HL-60/S4 (cell line): ENCODE measurements at regions not wholly inside any gene's neighbourhood (a gene's known extent, or its start where the extent isn't known, plus 50 kb on each side); places are given as distances from the start of the nearest gene placed in this dataset.

Source experiments
- in situ Hi-C: fragments of 300-500 bp; cut with MboI; formaldehyde crosslinking; loops from 2 replicates; pipeline ENCODE4 v1.14.3; 2022; ENCODE audit warnings: low sequenced_read_pairs

- in situ Hi-C loops, result no loop called here
Observed at GRCh38 chr20:10986586-10986985, 312.8 kb upstream of the JAG1 start.

GRCh38 chr20:10987651-10988383 is 314.0 kb upstream of the JAG1 start:
- in situ Hi-C loops, result no loop called here

GRCh38 chr20:10990625-10991382 is 317.0 kb upstream of the JAG1 start:
- in situ Hi-C loops, result no loop called here

DNA sequence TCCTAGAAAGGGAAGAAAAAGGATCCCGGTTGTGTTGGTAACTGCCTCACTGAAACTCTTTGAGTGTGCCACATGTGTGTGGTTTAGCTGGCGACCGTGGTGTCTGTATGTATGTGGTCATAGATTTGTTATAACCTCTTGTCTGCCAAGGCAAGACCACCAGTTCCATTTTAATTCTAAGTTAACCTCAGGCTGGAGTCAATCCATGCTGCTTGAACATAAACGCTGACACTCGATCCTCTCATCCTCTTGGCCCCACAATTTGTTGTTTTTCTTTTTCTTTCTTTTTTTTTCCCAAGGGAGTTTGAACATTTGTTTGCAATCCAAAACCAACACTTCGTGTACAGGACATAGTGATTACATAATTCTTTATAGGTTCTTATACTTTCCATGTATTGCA is 318.9 kb upstream of the JAG1 start:
- in situ Hi-C loops, result no loop called here

DNA sequence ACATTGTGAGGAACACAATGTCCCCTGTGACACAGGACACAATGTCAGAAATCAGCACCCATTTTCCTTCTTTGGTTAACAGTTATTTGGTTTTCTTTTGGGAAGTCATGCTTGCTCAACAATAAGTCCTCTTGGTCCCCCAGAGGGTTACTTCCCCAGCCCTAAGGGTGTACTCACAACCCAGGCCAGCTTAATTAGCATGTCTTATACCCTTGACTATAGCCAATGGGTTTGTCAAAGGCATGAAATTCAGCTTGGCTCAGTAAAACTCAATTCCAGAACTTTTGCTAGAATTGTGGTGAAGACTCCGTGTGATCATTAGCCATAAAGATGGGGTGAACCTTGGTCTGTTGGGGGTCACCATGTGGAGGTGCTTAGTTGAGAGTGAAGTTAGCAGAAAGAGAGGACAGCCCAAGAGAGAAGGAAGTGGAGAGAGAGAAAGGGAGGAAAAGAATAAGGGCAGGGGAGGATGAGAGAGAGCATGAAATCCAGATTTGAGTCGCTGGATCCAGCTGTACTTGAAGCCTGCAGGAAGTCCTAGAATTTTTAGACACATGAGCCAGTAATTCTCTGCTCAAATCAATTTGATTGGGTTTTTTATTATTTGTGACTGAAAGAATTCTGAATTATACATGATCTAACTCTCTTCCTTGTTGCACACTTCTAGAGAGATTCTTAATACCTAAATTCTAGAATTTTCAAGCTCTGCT is 321.3 kb upstream of the JAG1 start:
- in situ Hi-C loops, result no loop called here

DNA sequence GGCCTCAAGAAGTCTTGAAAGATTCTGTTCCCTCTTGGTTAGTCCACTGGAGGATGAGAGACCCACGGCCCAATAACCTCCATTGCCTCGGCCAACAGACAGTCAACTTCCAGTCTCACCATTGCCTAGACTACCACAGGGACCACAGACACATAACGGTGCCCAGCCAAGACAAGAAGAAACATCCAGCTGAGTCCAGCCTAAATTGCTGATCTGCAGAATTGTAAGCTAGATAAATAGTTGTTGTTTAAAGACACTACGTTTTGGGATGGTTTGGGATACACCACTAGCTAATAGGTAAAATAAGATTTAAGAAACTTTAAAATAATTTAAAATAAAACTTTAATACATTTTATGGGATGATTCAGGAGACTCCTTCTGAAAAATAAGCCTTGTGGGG is 324.7 kb upstream of the JAG1 start:
- in situ Hi-C loops, result no loop called here

DNA sequence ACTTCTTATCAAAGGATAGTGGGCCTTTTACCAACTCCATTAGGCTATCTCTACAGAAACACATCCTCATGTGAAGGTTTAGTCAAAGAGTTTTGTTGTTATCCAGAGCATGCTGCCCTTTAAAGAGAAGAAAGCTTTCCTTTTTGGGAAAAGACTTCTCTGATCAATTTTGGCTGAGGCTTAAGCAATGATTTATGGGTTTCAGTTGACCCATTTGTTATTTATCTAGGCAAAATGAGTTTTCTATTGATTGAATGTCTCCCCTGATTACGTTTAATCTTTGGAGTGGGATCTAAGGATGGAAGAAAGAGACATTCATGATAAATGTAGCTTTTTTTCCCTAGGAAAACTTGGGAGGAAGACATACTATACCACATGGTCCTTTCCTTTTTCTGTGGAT is 326.6 kb upstream of the JAG1 start:
- in situ Hi-C loops, result no loop called here

DNA sequence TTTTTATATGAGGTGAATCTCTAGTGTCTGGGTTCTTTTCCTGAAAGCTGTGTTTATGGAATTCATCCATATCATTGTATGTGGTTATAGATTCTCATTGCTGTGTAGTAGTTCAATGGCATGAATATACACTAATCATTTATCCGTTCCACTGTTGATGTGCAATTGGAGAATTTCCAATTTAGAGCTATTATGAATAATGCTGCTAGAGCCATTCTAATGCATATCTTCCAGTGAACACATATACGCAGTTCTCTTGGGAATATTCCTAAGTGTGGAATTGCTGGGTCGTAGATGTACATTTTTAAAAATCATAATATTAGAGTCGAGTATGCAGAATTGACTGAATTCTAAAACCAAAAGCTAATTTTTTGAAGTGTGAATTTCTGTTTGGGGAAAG is 327.5 kb upstream of the JAG1 start:
- in situ Hi-C loops, result no loop called here

DNA sequence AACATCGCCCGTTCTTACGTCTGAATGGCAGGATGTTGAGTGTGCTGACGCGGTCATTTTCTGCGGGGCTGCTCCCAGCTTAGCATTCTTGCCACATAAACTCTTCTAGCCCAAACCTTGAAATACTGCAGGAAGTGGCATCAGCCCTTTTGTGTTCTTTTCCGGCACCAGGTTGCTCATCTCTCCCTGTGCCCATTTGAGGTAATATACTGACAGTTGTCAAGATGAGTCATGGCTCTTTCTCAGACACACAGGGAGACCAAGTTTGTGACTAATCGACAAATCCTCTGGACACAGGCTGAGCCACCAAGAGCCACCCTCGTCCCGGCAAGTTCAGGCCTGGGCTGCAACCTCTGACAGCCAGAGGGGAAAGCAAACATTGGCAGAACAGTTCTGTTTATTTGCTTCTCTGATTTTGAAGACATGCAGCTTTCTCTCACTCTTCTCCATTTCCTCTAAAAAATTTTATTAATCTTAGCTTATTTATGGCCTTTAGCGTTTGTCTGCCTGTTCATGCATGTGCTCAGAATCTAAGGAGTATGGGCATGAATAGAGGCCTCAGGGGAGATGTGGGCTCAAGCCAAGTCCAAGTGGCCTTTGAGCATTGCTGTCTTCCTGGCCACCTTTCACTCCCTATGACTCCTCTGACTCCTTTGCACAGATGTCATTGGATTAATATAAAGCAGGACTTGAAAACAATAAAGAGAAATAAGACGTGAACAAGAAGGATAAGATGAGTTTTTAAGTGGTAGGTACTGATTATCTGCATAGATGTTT is 328.2 kb upstream of the JAG1 start:
- in situ Hi-C loops, result no loop called here

GRCh38 chr20:11003341-11003740 is 329.5 kb upstream of the JAG1 start:
- in situ Hi-C loops, result no loop called here

GRCh38 chr20:11008444-11009033 is 334.7 kb upstream of the JAG1 start:
- in situ Hi-C loops, result no loop called here

- in situ Hi-C loops, result no loop called here
Observed at GRCh38 chr20:11011653-11012052, 337.9 kb upstream of the JAG1 start.

GRCh38 chr20:11012975-11013374 is 339.2 kb upstream of the JAG1 start:
- in situ Hi-C loops, result no loop called here

- in situ Hi-C loops, result no loop called here
Observed at GRCh38 chr20:11013801-11014200, 340.0 kb upstream of the JAG1 start.

GRCh38 chr20:11015440-11015839 is 341.6 kb upstream of the JAG1 start:
- in situ Hi-C loops, result no loop called here

- in situ Hi-C loops, result no loop called here
Observed at GRCh38 chr20:11017446-11017845, 343.6 kb upstream of the JAG1 start.

DNA sequence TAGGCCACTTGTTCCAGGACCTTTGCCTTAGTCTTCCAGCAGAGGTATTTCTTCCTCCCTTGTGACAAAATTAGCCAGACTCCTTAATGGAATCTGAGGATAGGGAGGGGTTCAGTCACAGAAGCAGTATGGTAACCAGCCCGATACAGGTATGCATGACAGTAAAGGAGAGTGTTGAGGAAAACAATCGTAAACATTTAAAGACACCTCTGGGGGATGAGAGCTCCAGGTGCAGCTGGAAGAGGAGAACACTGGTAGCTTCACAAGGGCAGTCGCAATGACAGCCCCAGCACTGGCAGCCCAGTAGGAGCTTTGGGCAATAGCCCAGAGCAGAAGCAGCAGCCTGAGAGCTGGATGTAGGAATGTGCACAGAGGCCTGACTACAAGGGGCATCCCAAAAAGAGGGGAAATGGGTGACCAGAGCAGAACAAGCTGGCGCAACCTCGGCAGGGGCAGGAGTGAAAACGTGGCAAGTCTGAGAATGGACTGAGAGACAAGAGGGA is 344.9 kb upstream of the JAG1 start:
- in situ Hi-C loops, result no loop called here

DNA sequence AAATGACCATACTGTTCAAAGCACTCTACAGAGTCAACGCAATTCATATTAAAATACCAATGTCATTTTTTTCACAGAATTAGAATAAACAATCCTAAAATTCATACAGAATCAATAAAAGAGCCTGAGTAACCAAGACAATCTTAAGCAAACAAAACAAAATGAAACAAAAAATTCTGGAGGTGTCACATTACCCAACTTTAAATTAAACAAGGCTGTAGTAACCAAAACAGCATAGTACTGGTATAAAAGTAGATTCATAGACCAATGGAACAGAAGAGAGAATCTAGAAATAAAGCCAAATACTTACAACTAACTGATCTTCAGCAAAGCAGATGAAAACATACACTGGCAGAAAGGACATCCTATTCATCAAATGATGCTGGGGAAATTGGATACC is 346.9 kb upstream of the JAG1 start:
- in situ Hi-C loops, result no loop called here

GRCh38 chr20:11027224-11027623 is 353.4 kb upstream of the JAG1 start:
- in situ Hi-C loops, result no loop called here

GRCh38 chr20:11030351-11030750 is 356.6 kb upstream of the JAG1 start:
- in situ Hi-C loops, result no loop called here

DNA sequence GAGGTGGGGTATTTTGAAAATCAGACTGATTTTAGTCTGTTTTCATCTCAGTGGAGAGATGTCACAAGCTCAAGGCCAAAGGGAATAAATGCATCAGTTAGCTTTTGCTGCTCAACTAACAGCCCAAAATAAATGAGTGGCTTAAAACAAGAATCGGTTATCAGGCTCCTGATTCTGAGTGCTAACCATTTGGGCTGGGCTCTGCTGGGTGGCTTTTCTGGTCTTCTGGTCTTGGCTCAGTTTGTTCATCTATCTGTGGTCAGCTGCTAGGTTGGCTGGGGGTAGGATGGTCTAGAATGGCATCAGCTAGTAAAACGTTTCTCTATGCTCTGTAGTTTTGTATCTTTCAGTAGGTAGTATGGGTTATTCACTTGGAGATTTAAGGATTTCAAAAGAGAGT is 357.5 kb upstream of the JAG1 start:
- in situ Hi-C loops, result no loop called here
